ENCODE measurements at regions not wholly inside any gene's neighbourhood (a gene's known extent, or its start where the extent isn't known, plus 50 kb on each side); places are given as distances from the start of the nearest gene placed in this dataset.

DNA sequence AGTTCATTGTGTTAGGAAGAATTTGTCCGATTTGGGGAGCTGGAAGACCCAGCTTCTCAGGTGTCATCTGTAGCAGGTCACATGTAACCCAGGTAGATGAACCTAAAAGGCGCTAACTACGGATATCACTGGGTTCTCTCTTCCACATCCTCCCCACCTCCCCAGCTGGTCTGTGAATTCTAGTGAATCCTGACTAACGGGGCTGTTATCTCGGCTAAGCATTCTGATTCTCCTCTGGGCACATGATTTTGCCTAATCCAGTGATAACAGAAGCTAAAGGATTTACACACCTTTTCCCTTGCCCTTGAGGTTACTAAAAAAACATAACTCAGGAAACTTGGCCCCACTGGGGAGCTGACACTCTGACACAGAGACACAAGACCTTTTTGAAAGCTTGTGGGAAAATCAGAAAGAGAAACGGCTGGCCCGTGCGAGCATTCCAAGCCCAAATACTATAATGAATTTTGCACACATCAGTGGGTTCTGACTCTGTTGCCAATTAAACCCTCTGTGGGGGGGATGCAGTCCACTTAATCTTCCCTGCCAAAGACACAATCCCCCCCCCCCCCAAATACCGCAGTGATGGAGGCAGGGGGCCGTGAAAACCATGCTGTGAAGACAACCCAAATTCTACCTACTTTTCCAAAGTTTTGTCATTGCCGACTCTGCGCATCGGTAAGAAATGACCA lies 81.0 kb upstream of the FZD10 start:
- Histone ChIP-seq H3K4me3 (ENCODE audit: insufficient read depth, low read depth, low read length, poor library complexity, severe bottlenecking) (no peak overlapping the region), H3K27me3 (replicated peaks; ENCODE audit: control insufficient read depth, insufficient read depth, low read length, poor library complexity, severe bottlenecking) (no peaks in the 10 kb centered on the region), H3K36me3 (ENCODE audit: control insufficient read depth, insufficient read depth, low read length) (no peaks in the 10 kb centered on the region), H3K27ac (ENCODE audit: insufficient read depth, low read length, poor library complexity, severe bottlenecking) (no peak overlapping the region), H3K9me3 (ENCODE audit: control insufficient read depth, low read length) (no peaks in the 10 kb centered on the region), H3K4me1 (ENCODE audit: control insufficient read depth, insufficient read depth, low read length, poor library complexity, severe bottlenecking) (peaks cover 3% of the 10 kb centered on the region)
- no peak for DNase-seq

DNA sequence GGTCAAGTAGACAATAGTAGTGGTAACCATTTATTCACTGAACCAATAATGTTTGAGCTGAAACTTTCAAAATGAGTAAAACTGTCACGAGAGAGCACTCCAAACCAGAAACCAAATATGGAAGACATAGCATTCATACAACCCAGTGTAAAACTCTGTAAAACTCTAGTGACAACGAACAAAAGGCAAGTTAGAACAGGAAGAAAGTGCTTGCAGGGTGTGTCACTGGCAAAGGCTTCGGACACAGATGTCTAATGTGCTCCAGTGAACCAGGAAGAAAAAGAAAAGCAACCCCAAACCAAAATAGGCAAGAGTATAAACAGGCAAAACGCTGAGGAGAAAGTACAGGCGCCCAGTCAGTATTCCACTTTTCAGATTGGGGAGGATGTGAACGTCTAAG lies 79.3 kb upstream of the FZD10 start:
- H3K36me3 ChIP-seq (ENCODE audit: control insufficient read depth, insufficient read depth, low read length): no peaks in the 10 kb centered on the region
- DNase-seq: no peak
- H3K27me3 ChIP-seq (replicated peaks; ENCODE audit: control insufficient read depth, insufficient read depth, low read length, poor library complexity, severe bottlenecking): no peaks in the 10 kb centered on the region
- H3K4me3 ChIP-seq (ENCODE audit: insufficient read depth, low read depth, low read length, poor library complexity, severe bottlenecking): no peak overlapping the region
- no peak overlapping the region for H3K27ac ChIP-seq (ENCODE audit: insufficient read depth, low read length, poor library complexity, severe bottlenecking)
- H3K9me3 ChIP-seq (ENCODE audit: control insufficient read depth, low read length): no peaks in the 10 kb centered on the region
- peaks cover 3% of the 10 kb centered on the region for H3K4me1 ChIP-seq (ENCODE audit: control insufficient read depth, insufficient read depth, low read length, poor library complexity, severe bottlenecking)

DNA sequence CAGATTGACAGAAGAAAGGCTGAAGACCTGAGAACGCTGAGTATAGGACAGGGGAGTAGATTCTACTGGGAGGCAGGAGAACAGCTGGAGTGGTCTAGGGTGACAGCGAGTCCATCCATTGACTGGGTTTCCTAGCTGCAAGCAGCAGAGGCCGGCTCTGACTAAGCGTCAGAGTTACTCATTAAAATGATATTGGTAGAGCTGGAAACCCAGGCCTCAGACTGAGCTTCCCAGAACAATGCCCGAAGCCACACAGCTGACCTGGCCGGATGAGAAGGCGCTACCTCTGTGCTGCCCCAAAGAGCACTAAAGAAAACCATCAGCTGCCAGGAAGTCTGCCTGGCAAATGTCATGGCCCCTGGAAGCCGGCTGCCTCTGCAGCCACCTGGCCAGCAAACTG lies 78.5 kb upstream of the FZD10 start:
- no peak overlapping the region for H3K27ac ChIP-seq (ENCODE audit: insufficient read depth, low read length, poor library complexity, severe bottlenecking)
- H3K4me1 ChIP-seq (ENCODE audit: control insufficient read depth, insufficient read depth, low read length, poor library complexity, severe bottlenecking): peaks cover 3% of the 10 kb centered on the region
- H3K9me3 ChIP-seq (ENCODE audit: control insufficient read depth, low read length): no peaks in the 10 kb centered on the region
- H3K4me3 ChIP-seq (ENCODE audit: insufficient read depth, low read depth, low read length, poor library complexity, severe bottlenecking): no peak overlapping the region
- H3K27me3 ChIP-seq (replicated peaks; ENCODE audit: control insufficient read depth, insufficient read depth, low read length, poor library complexity, severe bottlenecking): no peaks in the 10 kb centered on the region
- no peaks in the 10 kb centered on the region for H3K36me3 ChIP-seq (ENCODE audit: control insufficient read depth, insufficient read depth, low read length)
- no peak for DNase-seq

DNA sequence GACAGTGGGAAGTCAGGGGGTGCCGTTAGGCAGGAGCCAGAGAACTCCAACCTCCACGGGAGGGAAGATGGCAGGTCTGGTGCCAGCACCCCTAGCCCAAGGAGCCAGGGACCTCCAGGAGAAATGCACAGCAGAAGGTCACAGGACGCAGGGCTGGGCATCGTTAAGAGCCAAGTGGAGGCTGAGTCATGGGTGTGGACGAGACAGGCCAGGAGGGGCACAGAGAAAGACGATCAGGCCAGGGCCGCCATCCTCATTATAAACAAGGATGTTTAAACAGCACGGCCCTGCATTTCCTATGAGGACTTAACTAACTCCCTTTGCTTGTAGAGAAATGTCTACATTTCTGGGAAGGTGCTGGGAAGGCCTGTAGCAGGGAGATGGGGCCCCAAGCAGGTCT lies 77.9 kb upstream of the FZD10 start:
- H3K4me1 ChIP-seq (ENCODE audit: control insufficient read depth, insufficient read depth, low read length, poor library complexity, severe bottlenecking): peaks cover 3% of the 10 kb centered on the region
- no peaks in the 10 kb centered on the region for H3K27me3 ChIP-seq (replicated peaks; ENCODE audit: control insufficient read depth, insufficient read depth, low read length, poor library complexity, severe bottlenecking)
- no peak overlapping the region for H3K27ac ChIP-seq (ENCODE audit: insufficient read depth, low read length, poor library complexity, severe bottlenecking)
- no peak for DNase-seq
- no peaks in the 10 kb centered on the region for H3K9me3 ChIP-seq (ENCODE audit: control insufficient read depth, low read length)
- H3K36me3 ChIP-seq (ENCODE audit: control insufficient read depth, insufficient read depth, low read length): no peaks in the 10 kb centered on the region
- H3K4me3 ChIP-seq (ENCODE audit: insufficient read depth, low read depth, low read length, poor library complexity, severe bottlenecking): no peak overlapping the region

DNA sequence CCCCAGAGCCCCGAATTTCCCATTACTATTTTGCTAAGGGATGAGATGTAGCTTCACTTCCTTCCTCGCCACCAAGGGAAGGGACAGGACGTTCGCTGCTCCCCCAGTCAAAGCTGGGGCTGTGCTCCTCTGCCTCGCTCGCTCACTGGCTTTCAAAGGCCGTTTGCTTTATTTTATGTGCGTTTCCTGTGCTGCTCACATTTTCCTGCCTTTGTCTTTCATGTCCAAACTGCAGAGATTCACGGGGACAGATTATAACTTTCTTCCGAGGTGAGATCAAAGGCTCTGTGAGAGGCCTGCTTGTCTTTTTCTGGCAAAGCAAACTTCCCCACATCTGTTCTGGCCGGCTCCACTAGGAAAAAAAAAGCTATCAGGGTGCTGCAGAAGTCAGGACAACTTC lies 76.0 kb upstream of the FZD10 start:
- no peak overlapping the region for H3K4me3 ChIP-seq (ENCODE audit: insufficient read depth, low read depth, low read length, poor library complexity, severe bottlenecking)
- H3K36me3 ChIP-seq (ENCODE audit: control insufficient read depth, insufficient read depth, low read length): no peaks in the 10 kb centered on the region
- peak overlapping the region; percentile 3 for H3K27ac ChIP-seq (ENCODE audit: insufficient read depth, low read length, poor library complexity, severe bottlenecking)
- no peaks in the 10 kb centered on the region for H3K9me3 ChIP-seq (ENCODE audit: control insufficient read depth, low read length)
- no peaks in the 10 kb centered on the region for H3K27me3 ChIP-seq (replicated peaks; ENCODE audit: control insufficient read depth, insufficient read depth, low read length, poor library complexity, severe bottlenecking)
- H3K4me1 ChIP-seq (ENCODE audit: control insufficient read depth, insufficient read depth, low read length, poor library complexity, severe bottlenecking): peaks cover 3% of the 10 kb centered on the region
- no peak for DNase-seq

DNA sequence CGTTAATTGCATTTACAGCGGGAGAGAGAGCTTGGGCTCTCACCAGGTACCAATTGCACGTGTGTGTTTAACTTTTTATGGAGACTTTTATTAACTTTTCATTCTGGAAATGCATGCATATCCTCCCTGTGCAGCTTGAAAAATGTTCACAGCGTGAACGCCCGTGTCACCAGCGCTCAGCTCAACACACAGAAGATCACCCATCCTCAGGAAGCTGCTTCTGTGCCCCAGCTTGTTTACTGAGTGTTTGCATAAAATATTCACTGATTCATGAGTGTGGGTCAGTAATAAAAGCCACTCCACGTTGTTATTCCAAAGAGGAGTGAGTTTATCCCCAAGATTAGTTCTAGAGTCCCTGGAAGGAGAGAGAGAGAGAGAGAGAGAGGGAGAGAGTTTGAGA lies 75.5 kb upstream of the FZD10 start:
- H3K27me3 ChIP-seq (replicated peaks; ENCODE audit: control insufficient read depth, insufficient read depth, low read length, poor library complexity, severe bottlenecking): no peaks in the 10 kb centered on the region
- peaks cover 3% of the 10 kb centered on the region for H3K4me1 ChIP-seq (ENCODE audit: control insufficient read depth, insufficient read depth, low read length, poor library complexity, severe bottlenecking)
- H3K4me3 ChIP-seq (ENCODE audit: insufficient read depth, low read depth, low read length, poor library complexity, severe bottlenecking): no peak overlapping the region
- no peaks in the 10 kb centered on the region for H3K36me3 ChIP-seq (ENCODE audit: control insufficient read depth, insufficient read depth, low read length)
- H3K27ac ChIP-seq (ENCODE audit: insufficient read depth, low read length, poor library complexity, severe bottlenecking): no peak overlapping the region
- no peak for DNase-seq
- H3K9me3 ChIP-seq (ENCODE audit: control insufficient read depth, low read length): no peaks in the 10 kb centered on the region

DNA sequence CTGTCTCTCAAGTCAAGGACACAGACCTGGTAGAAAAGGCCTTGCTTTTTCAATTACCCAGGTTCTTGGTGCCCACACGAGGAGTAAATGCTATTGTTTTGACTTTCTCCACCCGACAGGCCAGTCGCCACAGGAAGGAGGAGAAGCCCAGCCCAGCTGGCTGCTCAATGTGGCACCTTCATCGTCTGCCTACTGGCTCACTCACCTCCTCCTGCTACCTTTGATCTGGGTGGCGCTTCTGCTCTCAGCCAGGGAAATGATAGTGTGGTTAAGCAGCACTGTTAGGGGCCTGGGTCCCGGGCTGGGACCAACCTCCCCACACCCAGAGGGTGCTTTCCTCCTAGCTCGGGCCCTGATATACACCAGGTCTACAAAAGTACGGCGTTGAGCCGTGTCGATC lies 75.0 kb upstream of the FZD10 start:
- H3K36me3 ChIP-seq (ENCODE audit: control insufficient read depth, insufficient read depth, low read length): no peaks in the 10 kb centered on the region
- no peak overlapping the region for H3K27ac ChIP-seq (ENCODE audit: insufficient read depth, low read length, poor library complexity, severe bottlenecking)
- peaks cover 3% of the 10 kb centered on the region for H3K4me1 ChIP-seq (ENCODE audit: control insufficient read depth, insufficient read depth, low read length, poor library complexity, severe bottlenecking)
- H3K4me3 ChIP-seq (ENCODE audit: insufficient read depth, low read depth, low read length, poor library complexity, severe bottlenecking): no peak overlapping the region
- no peak for DNase-seq
- H3K27me3 ChIP-seq (replicated peaks; ENCODE audit: control insufficient read depth, insufficient read depth, low read length, poor library complexity, severe bottlenecking): no peaks in the 10 kb centered on the region
- H3K9me3 ChIP-seq (ENCODE audit: control insufficient read depth, low read length): no peaks in the 10 kb centered on the region

DNA sequence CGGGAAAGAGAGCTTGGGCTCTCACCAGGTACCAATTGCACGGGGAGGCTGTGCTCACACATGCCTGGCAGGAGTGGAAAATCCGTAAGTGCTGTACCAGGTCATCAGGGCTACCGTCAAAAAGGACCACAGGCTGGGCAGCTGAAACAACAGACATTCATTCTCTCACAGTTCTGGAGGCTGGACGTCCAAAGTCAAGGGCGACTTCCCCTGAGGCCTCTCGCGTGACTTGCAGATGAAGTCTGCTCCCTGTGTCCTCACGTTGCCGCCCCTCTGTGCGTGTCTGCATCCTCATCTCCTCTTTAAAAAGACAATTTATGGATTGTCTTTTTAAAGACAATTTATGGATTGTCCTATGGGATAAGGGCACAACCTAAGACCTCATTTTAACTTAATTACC lies 73.8 kb upstream of the FZD10 start:
- Histone ChIP-seq H3K4me3 (ENCODE audit: insufficient read depth, low read depth, low read length, poor library complexity, severe bottlenecking) (no peak overlapping the region), H3K36me3 (ENCODE audit: control insufficient read depth, insufficient read depth, low read length) (no peaks in the 10 kb centered on the region), H3K9me3 (ENCODE audit: control insufficient read depth, low read length) (no peaks in the 10 kb centered on the region), H3K27me3 (replicated peaks; ENCODE audit: control insufficient read depth, insufficient read depth, low read length, poor library complexity, severe bottlenecking) (no peaks in the 10 kb centered on the region), H3K4me1 (ENCODE audit: control insufficient read depth, insufficient read depth, low read length, poor library complexity, severe bottlenecking) (peaks cover 3% of the 10 kb centered on the region), H3K27ac (ENCODE audit: insufficient read depth, low read length, poor library complexity, severe bottlenecking) (no peak overlapping the region)
- no peak for DNase-seq

DNA sequence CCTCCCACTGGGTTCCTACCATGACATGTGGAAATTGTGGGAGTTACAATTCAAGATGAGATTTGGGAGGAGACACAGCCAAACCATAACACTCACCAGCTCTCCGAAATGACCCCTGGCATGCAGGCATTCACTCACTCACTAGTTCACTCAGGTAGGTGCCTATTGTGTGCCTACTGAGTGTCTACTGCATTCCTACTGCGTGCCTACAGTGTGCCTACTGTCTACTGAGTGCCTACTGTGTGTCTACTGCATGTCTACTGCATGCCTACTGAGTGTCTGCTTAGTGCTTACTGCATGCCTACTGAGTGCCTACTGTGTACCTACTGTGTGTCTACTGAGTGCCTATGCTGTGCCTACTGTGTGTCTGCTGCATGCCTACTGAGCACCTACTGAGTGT lies 71.7 kb upstream of the FZD10 start:
- Histone ChIP-seq H3K27me3 (replicated peaks; ENCODE audit: control insufficient read depth, insufficient read depth, low read length, poor library complexity, severe bottlenecking) (no peaks in the 10 kb centered on the region), H3K4me3 (ENCODE audit: insufficient read depth, low read depth, low read length, poor library complexity, severe bottlenecking) (no peak overlapping the region), H3K9me3 (ENCODE audit: control insufficient read depth, low read length) (no peaks in the 10 kb centered on the region), H3K27ac (ENCODE audit: insufficient read depth, low read length, poor library complexity, severe bottlenecking) (no peak overlapping the region), H3K36me3 (ENCODE audit: control insufficient read depth, insufficient read depth, low read length) (no peaks in the 10 kb centered on the region), H3K4me1 (ENCODE audit: control insufficient read depth, insufficient read depth, low read length, poor library complexity, severe bottlenecking) (peaks cover 3% of the 10 kb centered on the region)
- no peak for DNase-seq

DNA sequence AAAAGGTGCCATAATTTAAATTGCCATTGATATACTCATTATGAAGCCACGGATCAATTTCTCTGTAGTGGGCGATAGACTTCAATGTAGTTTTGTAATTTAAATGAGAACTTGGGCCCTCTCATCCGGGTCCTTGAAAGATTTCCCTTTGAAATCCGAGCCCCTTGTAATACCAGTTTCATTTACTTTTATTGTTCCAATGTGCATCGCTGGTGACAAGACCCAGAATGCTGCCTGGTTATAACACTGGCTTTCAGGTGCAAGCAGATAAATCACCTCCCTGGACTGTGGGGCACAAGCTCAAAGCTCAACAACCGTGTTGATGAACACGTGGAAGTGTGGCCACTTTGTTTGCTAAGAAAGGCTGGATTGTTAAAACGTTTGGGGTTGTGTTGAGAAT lies 68.9 kb upstream of the FZD10 start:
- no peaks in the 10 kb centered on the region for H3K36me3 ChIP-seq (ENCODE audit: control insufficient read depth, insufficient read depth, low read length)
- H3K27me3 ChIP-seq (replicated peaks; ENCODE audit: control insufficient read depth, insufficient read depth, low read length, poor library complexity, severe bottlenecking): no peaks in the 10 kb centered on the region
- H3K9me3 ChIP-seq (ENCODE audit: control insufficient read depth, low read length): no peaks in the 10 kb centered on the region
- DNase-seq: no peak
- H3K27ac ChIP-seq (ENCODE audit: insufficient read depth, low read length, poor library complexity, severe bottlenecking): no peak overlapping the region
- no peaks in the 10 kb centered on the region for H3K4me1 ChIP-seq (ENCODE audit: control insufficient read depth, insufficient read depth, low read length, poor library complexity, severe bottlenecking)
- H3K4me3 ChIP-seq (ENCODE audit: insufficient read depth, low read depth, low read length, poor library complexity, severe bottlenecking): no peak overlapping the region
